ENCODE measurements at regions not wholly inside any gene's neighbourhood (a gene's known extent, or its start where the extent isn't known, plus 50 kb on each side); places are given as distances from the start of the nearest gene placed in this dataset.

DNA sequence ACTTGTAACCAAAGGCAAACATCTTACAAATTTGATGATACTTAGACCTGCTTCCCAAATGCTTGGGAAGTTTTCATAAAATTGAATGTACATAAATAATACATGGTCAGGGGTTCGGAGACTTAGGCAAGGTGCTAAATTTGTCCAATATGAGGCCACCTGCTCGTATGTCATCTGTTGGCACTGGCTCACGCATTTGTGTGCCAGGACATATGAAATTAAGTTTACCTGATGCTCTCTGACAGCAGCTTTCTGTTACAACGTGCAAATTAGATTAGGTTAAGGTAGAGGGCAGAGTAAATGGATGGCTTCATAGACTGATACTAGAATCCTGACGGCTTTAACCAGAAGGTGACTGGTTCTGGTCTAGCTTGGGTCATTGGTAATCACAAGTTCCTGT is 970.3 kb upstream of the RBFOX1 start:
- H3K4me2 ChIP-seq (ENCODE audit: unreplicated experiment) = no peak overlapping the region
- no peaks in the 10 kb centered on the region for H3K36me3 ChIP-seq (ENCODE audit: low read depth)
- TF ChIP-seq EZH2phosphoT487 (IDR thresholded peaks at IDR 0.05; ENCODE audit: insufficient read depth, low read depth) = no peak
- TF ChIP-seq EZH2 (IDR thresholded peaks at IDR 0.05; ENCODE audit: insufficient read depth, poor library complexity, severe bottlenecking) = no peak
- no peaks in the 10 kb centered on the region for H4K20me1 ChIP-seq (ENCODE audit: insufficient read depth)
- in situ Hi-C loops (cut with MboI) = no loop called here
- H3K79me2 ChIP-seq (ENCODE audit: insufficient read depth) = no peaks in the 10 kb centered on the region
- H3K9ac ChIP-seq = no peak overlapping the region
- no peaks in the 10 kb centered on the region for H3F3A ChIP-seq (ENCODE audit: insufficient read depth)
- no peak for DNase-seq
- H2AFZ ChIP-seq = no peak overlapping the region
- H3K9me2 ChIP-seq (ENCODE audit: insufficient read depth) = no peaks in the 10 kb centered on the region
- H3K9me3 ChIP-seq (ENCODE audit: low read depth) = no peaks in the 10 kb centered on the region
- no peak overlapping the region for H3K27ac ChIP-seq
- H3K4me3 ChIP-seq = no peak overlapping the region
- no peaks in the 10 kb centered on the region for H3K4me1 ChIP-seq (ENCODE audit: insufficient read depth)
- H3K27me3 ChIP-seq (replicated peaks; ENCODE audit: insufficient read depth) = no peaks in the 10 kb centered on the region
- WGBS, 2 experiments (ENCODE audit: low coverage in 1 of 2, low lambda C conversion rate in 2 of 2, missing lambda C conversion rate in 2 of 2) = 11 to 14% methylated on average over 5 of the region's 5 CpGs

DNA sequence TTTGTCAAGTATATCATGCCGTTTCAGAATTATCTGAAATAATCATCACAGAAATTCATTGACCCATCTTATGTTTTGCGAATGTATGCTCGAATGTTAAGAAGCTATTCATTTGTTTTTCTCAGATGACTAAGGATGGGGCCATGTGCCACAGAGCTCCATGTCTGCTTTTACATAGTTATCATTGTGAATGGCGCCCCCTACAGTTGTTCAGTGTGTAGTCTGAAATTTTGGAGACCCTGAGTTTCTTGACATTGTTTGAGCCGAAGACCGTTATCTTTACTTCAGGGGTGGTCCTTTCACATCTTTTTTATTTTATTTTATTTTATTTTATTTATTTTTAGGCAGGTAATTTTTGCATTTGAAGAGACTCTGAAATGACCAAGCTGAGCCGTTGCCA is 972.0 kb upstream of the RBFOX1 start:
- Histone ChIP-seq H3K27me3 (replicated peaks; ENCODE audit: insufficient read depth) (no peaks in the 10 kb centered on the region), H3K9me3 (ENCODE audit: low read depth) (no peaks in the 10 kb centered on the region), H3K4me1 (ENCODE audit: insufficient read depth) (no peaks in the 10 kb centered on the region), H3F3A (ENCODE audit: insufficient read depth) (no peaks in the 10 kb centered on the region), H3K9ac (no peak overlapping the region), H3K4me3 (no peak overlapping the region), H3K27ac (no peak overlapping the region), H3K9me2 (ENCODE audit: insufficient read depth) (no peaks in the 10 kb centered on the region), H3K79me2 (ENCODE audit: insufficient read depth) (no peaks in the 10 kb centered on the region), H3K36me3 (ENCODE audit: low read depth) (no peaks in the 10 kb centered on the region), H4K20me1 (ENCODE audit: insufficient read depth) (no peaks in the 10 kb centered on the region), H2AFZ (no peak overlapping the region), H3K4me2 (ENCODE audit: unreplicated experiment) (no peak overlapping the region)
- in situ Hi-C loops (cut with MboI) = no loop called here
- no peak for DNase-seq
- 50 to 52% methylated on average over 7 of the region's 7 CpGs for WGBS, 2 experiments (ENCODE audit: low coverage in 1 of 2, low lambda C conversion rate in 2 of 2, missing lambda C conversion rate in 2 of 2)
- TF ChIP-seq EZH2phosphoT487 (IDR thresholded peaks at IDR 0.05; ENCODE audit: insufficient read depth, low read depth) = no peak
- TF ChIP-seq EZH2 (IDR thresholded peaks at IDR 0.05; ENCODE audit: insufficient read depth, poor library complexity, severe bottlenecking) = no peak

DNA sequence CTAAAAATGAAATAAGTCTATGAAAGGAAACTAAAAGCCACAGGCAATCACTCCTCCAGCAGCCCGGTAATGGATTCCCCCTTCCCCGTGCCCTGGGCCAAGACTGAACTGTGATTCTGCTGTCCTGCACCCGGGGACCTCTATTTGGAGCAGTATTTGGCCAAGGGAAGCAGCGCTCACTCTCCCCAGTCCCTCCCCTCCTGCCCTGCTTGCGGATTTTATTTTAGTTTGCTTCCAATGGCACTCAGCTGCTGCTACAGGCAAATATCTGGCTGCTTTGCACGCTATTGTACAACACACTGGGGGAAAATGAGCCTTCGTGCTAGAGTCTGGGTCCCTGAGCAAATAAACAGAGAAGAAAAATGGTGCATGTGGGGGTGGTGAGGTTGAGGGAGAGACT is 975.7 kb upstream of the RBFOX1 start:
- Histone ChIP-seq H3K4me3 (no peak overlapping the region), H3K4me2 (ENCODE audit: unreplicated experiment) (no peak overlapping the region), H3K9ac (no peak overlapping the region), H3K79me2 (ENCODE audit: insufficient read depth) (no peaks in the 10 kb centered on the region), H2AFZ (no peak overlapping the region), H3K27me3 (replicated peaks; ENCODE audit: insufficient read depth) (no peaks in the 10 kb centered on the region), H3K27ac (no peak overlapping the region), H3F3A (ENCODE audit: insufficient read depth) (no peaks in the 10 kb centered on the region), H3K9me2 (ENCODE audit: insufficient read depth) (no peaks in the 10 kb centered on the region), H4K20me1 (ENCODE audit: insufficient read depth) (no peaks in the 10 kb centered on the region), H3K9me3 (ENCODE audit: low read depth) (no peaks in the 10 kb centered on the region), H3K36me3 (ENCODE audit: low read depth) (no peaks in the 10 kb centered on the region), H3K4me1 (ENCODE audit: insufficient read depth) (no peaks in the 10 kb centered on the region)
- TF ChIP-seq EZH2phosphoT487 (IDR thresholded peaks at IDR 0.05; ENCODE audit: insufficient read depth, low read depth) = no peak
- TF ChIP-seq EZH2 (IDR thresholded peaks at IDR 0.05; ENCODE audit: insufficient read depth, poor library complexity, severe bottlenecking) = no peak
- WGBS, 2 experiments (ENCODE audit: low coverage in 1 of 2, low lambda C conversion rate in 2 of 2, missing lambda C conversion rate in 2 of 2) = 3 to 4% methylated on average over 7 of the region's 7 CpGs
- in situ Hi-C loops (cut with MboI) = no loop called here
- no peak for DNase-seq

DNA sequence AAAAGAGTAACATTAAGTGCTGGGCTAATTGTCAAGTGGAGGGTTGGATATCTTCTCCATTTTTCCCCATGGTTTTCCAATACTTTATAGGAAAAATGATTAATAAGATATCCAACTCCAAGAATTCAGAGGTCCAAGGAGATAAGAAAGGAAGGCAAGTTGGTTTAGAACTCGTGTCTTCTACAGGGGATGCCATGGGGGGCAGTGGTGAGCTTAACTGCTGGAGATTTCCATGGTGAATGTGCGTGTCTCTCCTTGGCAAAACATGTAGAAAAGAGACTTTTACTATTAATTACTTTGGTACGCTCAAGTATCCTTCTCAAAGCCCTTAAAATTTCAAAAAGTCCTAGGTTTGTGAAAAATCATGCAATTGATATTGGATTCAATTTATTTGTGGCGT is 982.9 kb upstream of the RBFOX1 start:
- Histone ChIP-seq H4K20me1 (ENCODE audit: insufficient read depth) (no peaks in the 10 kb centered on the region), H3K27ac (no peak overlapping the region), H3K9me3 (ENCODE audit: low read depth) (no peaks in the 10 kb centered on the region), H3K9ac (no peak overlapping the region), H3K4me1 (ENCODE audit: insufficient read depth) (no peaks in the 10 kb centered on the region), H3K79me2 (ENCODE audit: insufficient read depth) (no peaks in the 10 kb centered on the region), H3K9me2 (ENCODE audit: insufficient read depth) (no peaks in the 10 kb centered on the region), H3K36me3 (ENCODE audit: low read depth) (no peaks in the 10 kb centered on the region), H3K4me2 (ENCODE audit: unreplicated experiment) (no peak overlapping the region), H3F3A (ENCODE audit: insufficient read depth) (no peaks in the 10 kb centered on the region), H3K4me3 (no peak overlapping the region), H2AFZ (no peak overlapping the region), H3K27me3 (replicated peaks; ENCODE audit: insufficient read depth) (no peaks in the 10 kb centered on the region)
- TF ChIP-seq EZH2phosphoT487 (IDR thresholded peaks at IDR 0.05; ENCODE audit: insufficient read depth, low read depth) = no peak
- TF ChIP-seq EZH2 (IDR thresholded peaks at IDR 0.05; ENCODE audit: insufficient read depth, poor library complexity, severe bottlenecking) = no peak
- no peak for DNase-seq
- in situ Hi-C loops (cut with MboI) = no loop called here
- WGBS, 2 experiments (ENCODE audit: low coverage in 1 of 2, low lambda C conversion rate in 2 of 2, missing lambda C conversion rate in 2 of 2) = 12 to 15% methylated on average over 4 of the region's 4 CpGs

DNA sequence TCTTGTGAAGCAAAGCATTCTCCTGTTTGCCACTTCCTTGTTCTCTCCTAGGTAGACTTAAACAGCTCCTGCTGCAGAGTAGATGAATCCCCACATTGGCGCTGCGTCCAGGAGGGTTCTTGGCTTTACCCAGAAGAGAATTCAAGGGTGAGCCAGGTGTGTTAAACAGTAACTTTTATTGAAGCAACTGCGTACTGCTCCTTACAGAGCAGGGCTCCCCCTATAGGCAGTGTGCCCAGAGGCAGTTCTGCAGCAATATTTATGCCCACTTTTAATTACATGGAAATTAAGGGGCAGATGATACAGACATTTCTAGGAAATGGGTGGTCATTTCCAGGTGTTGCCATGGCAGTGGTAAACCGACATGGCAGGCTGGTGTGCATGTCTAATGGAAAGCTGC is 987.6 kb upstream of the RBFOX1 start:
- Histone ChIP-seq H2AFZ (no peak overlapping the region), H3K27me3 (replicated peaks; ENCODE audit: insufficient read depth) (no peaks in the 10 kb centered on the region), H3K9ac (no peak overlapping the region), H3K9me2 (ENCODE audit: insufficient read depth) (no peaks in the 10 kb centered on the region), H3K4me3 (no peak overlapping the region), H3K4me2 (ENCODE audit: unreplicated experiment) (no peak overlapping the region), H3F3A (ENCODE audit: insufficient read depth) (no peaks in the 10 kb centered on the region), H3K4me1 (ENCODE audit: insufficient read depth) (no peaks in the 10 kb centered on the region), H4K20me1 (ENCODE audit: insufficient read depth) (no peaks in the 10 kb centered on the region), H3K36me3 (ENCODE audit: low read depth) (no peaks in the 10 kb centered on the region), H3K27ac (no peak overlapping the region), H3K9me3 (ENCODE audit: low read depth) (no peaks in the 10 kb centered on the region), H3K79me2 (ENCODE audit: insufficient read depth) (no peaks in the 10 kb centered on the region)
- in situ Hi-C loops (cut with MboI) = no loop called here
- no peak for TF ChIP-seq EZH2phosphoT487 (IDR thresholded peaks at IDR 0.05; ENCODE audit: insufficient read depth, low read depth)
- no peak for TF ChIP-seq EZH2 (IDR thresholded peaks at IDR 0.05; ENCODE audit: insufficient read depth, poor library complexity, severe bottlenecking)
- DNase-seq = no peak
- WGBS, 2 experiments (ENCODE audit: low coverage in 1 of 2, low lambda C conversion rate in 2 of 2, missing lambda C conversion rate in 2 of 2) = 63 to 66% methylated on average over 4 of the region's 4 CpGs

All from GM23248 (cell line).